Muscle of back (tissue), 3 donors: ENCODE measurements at regions not wholly inside any gene's neighbourhood (a gene's known extent, or its start where the extent isn't known, plus 50 kb on each side); places are given as distances from the start of the nearest gene placed in this dataset.

Experiments used
- DNase-seq, 3 donors: peaks; one replicate each; pipeline versions ENCODE4 v3.0.0 to v3.0.0-alpha.2; 2013

GRCh38 chr6:50217841-50218240 lies 168.1 kb upstream of the DEFB112 start:
- no peak for DNase-seq

GRCh38 chr6:50236164-50236563 lies 186.4 kb upstream of the DEFB112 start:
- no peak for DNase-seq

GRCh38 chr6:50239853-50240252 lies 190.1 kb upstream of the DEFB112 start:
- no peak for DNase-seq

- DNase-seq = no peak
These were observed 191.3 kb upstream of the DEFB112 start for GRCh38 chr6:50240986-50241385.

GRCh38 chr6:50249493-50249892 lies 199.8 kb upstream of the DEFB112 start:
- peak in 2 of 3 donors; percentile 3 to 7 for DNase-seq

DNA sequence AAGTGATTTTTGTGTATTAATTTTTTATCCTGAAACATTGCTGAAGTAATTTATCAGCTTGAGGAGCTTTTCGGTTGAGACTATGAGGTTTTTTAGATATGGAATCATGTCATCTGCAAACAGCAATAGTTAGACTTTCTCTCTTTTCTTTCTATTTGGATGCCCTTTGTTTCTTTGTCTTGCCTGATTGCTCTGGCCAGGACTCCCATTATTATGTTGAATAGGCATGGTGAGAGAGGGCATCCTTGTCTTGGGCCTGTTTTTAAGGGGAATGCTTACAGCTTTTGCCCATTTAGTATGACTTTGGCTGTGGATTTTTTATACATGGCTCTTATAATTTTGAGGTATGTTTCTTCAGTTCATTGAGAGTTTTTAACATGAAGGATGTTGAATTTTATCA lies 207.6 kb upstream of the DEFB112 start:
- no peak for DNase-seq

GRCh38 chr6:50259903-50260302 lies 210.2 kb upstream of the DEFB112 start:
- no peak for DNase-seq

DNA sequence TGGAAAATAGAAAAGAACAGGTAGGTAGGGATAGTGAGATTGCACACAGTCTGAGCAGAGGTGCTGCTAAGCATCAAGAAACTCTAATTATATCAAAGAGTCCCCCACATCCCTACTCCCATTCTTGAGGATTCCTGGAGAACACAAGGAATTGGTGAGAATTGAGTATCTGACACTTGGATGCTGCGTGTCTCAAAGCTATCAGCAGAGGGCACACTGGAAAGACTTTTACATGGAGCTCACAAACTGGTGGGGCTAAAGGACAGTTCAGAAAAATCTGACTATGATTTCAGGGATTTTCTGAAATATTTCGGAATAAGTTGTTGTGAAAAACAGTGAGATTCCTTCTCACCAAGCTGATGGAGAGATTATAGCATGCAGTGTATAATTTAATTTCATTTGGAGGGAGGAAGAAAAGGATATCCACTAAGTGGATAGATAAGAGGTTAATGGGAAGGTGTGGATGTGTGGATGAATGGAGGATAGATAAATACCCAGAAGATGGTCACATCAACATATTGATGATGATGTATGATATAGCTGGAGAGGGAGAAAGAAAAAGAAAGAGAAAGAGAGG lies 215.4 kb upstream of the DEFB112 start:
- DNase-seq = peak in 2 of 3 donors; percentile 6 to 20

DNA sequence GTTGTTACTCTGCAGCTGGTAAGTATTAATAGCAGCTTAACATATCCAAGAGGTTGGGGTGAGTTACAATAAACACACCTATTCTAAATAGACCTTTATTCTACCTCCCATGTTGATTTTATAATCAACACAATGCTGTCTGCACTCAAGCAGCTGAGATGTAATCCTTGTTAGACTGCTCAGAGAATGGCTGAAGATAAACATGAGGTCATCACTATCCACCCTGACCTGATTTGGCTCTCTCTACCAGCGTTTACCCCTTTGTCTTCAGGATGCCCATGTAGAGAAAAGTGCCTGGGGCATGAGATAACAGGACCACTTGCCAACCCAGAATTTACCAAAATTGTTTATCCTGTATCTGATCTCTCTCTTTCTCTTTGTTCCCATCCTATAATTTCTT lies 220.7 kb upstream of the DEFB112 start:
- DNase-seq = no peak

DNA sequence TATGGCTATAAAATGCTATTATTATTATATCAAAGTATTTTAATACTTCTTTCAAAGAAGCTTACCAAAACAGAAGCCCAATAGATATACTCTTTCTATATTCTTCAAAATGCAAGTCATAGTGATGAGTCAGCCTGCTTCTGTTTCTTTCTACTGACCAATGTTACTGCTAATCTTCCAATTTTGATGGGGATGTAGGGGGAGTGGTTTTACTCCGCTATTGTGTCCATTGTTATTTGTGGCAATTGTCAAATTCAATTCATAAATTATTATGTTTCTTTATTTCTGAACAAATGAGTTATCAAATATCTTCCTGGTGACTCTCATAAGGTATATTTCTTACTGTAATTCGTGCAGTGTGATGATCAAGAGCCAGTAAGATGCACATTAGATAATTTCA lies 221.5 kb upstream of the DEFB112 start:
- no peak for DNase-seq

- no peak for DNase-seq
These were observed 222.1 kb upstream of the DEFB112 start for GRCh38 chr6:50271817-50272216.

- DNase-seq = no peak
These were observed 222.9 kb upstream of the DEFB112 start for GRCh38 chr6:50272611-50273010.

- DNase-seq = no peak
These were observed 227.1 kb upstream of the DEFB112 start for GRCh38 chr6:50276771-50277261.

DNA sequence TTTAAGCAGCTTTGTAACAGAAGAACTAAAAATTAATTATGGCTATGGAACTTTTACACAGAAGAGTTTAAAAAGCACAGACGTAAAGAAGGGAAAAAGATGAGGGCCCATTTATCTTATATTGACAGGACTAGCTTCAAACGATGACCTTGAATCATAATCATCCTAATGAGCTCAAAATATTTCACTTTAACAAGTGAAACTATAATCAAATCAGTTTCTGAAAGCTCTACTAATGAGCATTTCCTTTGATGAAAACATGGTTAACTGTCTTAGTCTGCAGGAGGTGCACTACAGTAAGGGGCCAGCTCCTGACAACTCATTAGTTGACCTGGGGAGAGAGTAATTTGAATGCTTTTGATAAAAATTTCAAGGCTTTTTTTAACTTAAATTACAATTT lies 228.0 kb upstream of the DEFB112 start:
- no peak for DNase-seq

DNA sequence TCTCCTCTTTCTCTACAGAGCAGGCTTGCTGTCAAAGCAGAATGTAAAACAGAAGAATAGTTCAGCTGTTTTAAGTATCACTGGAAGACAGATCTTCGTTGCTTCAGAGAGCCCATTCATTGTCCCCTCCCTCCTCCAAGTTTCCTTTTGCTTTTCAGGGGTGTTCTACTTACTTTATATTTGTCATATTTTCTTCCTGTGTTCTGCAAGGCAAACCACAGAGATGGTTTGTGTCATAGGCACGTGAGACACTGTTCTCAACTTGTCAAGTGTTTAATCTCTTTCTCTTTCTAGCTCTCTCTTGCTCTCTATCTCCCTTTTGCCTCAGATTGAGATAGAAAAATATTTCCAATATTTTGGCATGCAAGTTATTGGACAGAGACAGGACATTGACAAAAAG lies 228.9 kb upstream of the DEFB112 start:
- no peak for DNase-seq

GRCh38 chr6:50285735-50286134 lies 236.0 kb upstream of the DEFB112 start:
- DNase-seq = no peak

- DNase-seq = no peak
These were observed 238.5 kb upstream of the DEFB112 start for GRCh38 chr6:50288241-50288640.

DNA sequence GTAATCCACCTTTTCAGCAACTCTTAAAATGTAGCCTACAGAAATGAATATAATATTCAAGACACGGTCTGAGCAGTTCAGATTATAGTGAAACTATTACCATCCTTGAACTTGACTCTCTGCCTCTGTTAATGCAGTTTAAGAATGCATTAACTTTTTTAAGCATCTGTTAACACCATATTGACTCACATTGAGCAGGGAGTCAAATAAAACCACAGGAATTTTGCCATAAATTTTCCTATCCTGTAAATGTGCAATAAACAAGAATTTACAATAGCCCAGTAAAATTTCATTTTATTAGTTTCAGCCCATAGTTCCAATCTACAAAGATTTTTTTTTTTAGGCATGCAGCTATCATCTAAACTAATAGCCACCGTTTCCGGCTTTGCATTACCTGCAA lies 239.2 kb upstream of the DEFB112 start:
- no peak for DNase-seq

GRCh38 chr6:50289366-50289765 lies 239.6 kb upstream of the DEFB112 start:
- DNase-seq = no peak

DNA sequence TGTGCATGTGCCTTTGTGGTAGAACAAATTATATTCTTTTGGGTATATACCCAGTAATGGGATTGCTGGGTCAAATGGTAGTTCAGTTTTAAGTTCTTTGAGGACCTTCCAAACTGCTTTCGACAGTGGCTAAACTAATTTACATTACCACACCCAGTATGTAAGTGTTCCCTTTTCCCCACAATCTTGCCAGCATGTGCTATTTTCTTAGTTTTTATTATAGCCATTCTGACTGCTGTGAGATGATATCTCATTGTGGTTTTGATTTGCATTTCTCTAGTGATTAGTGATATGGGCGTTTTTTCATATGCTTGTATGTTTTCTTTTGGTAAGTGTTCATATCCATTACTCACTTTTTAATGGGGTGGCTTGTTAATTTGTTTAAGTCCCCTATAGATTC lies 251.6 kb upstream of the DEFB112 start:
- DNase-seq = no peak

DNA sequence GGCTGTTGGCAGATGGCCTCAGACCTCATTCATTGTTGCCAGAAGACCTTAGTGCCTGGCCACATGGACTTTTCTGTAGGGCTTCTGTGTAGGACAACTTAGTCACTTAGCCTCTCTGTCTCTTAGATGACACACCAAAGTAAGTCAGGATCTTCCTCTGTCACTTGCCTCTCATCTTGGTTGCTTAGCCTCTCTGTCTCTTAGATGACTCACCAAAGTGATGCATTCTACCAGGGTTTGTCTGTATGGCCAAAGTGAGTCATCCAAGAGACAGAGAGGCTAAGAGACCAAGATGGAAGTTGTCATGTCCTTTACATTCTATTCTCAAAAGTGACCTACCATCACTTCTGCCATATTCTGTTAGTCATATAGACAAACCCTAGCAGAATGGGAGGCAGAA lies 255.9 kb upstream of the DEFB112 start:
- no peak for DNase-seq

- no peak for DNase-seq
These were observed 268.8 kb upstream of the DEFB112 start for GRCh38 chr6:50318536-50318935.

DNA sequence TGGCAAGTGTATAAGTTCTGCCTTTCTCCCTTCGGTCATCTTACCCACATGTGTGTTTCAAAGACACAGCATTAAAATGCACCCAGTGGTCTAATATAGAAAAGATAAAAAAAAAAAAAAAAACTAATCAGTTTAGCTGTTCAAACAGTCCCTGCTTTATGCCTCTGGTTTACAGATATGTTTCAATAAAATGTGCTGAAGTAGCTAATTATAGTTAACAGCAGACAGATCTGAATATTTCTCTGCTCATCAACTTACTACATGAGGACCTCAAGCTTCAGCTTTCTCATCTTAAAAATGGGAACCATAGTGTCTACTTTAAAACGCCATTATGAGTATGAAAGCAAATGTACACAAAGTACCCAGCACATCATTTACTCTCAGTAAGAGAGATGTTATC lies 280.6 kb upstream of the DEFB112 start:
- DNase-seq = no peak

DNA sequence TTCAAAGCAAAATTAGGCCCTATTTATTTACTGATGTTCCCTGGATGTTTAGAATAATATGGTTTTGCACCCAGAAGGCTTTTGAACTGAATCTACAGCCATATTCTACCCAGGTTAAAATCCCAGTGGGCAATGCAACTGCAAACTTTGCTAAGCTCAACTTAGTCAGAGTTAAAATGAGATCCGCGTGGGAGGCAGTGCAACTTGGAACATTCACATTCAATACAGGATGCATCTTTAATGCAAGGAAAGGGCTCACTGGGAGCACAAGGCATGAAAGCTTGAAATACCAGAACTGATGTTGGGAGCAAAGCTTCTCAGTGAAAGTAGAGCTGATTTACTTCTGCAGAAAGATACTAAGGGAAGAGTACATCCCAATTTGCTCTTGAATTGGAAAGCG lies 281.2 kb upstream of the DEFB112 start:
- peak in 1 of 3 donors; percentile 6 for DNase-seq

GRCh38 chr6:50333696-50334095 lies 284.0 kb upstream of the DEFB112 start:
- DNase-seq = no peak
